GM12878 (cell line): ENCODE measurements at regions not wholly inside any gene's neighbourhood (a gene's known extent, or its start where the extent isn't known, plus 50 kb on each side); places are given as distances from the start of the nearest gene placed in this dataset.

ENCODE experiments used
- EZH2 ChIP-seq: IDR thresholded peaks from 2 replicates; pipeline ENCODE4 v1.6.1; 2012; ENCODE audit warnings: low read depth, mild to moderate bottlenecking, control low read depth, inconsistent platforms, low read length, borderline replicate concordance; ENCODE audit not compliant: control insufficient read depth
- POLR2A ChIP-seq: IDR thresholded peaks from 2 replicates; pipeline ENCODE4 v1.6.1; 2011; ENCODE audit warnings: low read depth, mild to moderate bottlenecking, low read length
- TARDBP ChIP-seq: IDR thresholded peaks from 2 replicates; pipeline ENCODE4 v1.6.1; 2016; ENCODE audit warnings: borderline replicate concordance

- TF ChIP-seq POLR2A (no peak), EZH2 (no peak), TARDBP (no peak)
Observed at GRCh38 chr13:112144616-112145550, 77.9 kb downstream of the SOX1 start.
